OCI-LY1 (cell line): ENCODE measurements at regions not wholly inside any gene's neighbourhood (a gene's known extent, or its start where the extent isn't known, plus 50 kb on each side); places are given as distances from the start of the nearest gene placed in this dataset.

Experiments used
- EZH2 ChIP-seq: fragments of 200-600 bp; sonication (generic), shearing (Covaris generic); IDR thresholded peaks from 2 replicates; pipeline ENCODE4 v1.8.0; 2017; ENCODE audit warnings: borderline replicate concordance, mixed run types, mild to moderate bottlenecking, antibody characterized with exemption, low read length, moderate library complexity, mixed read lengths
- TF ChIP-seq, protein P1 (sequence below): fragments of 200-600 bp; sonication (generic), shearing (Covaris generic); IDR thresholded peaks from 2 replicates; pipeline ENCODE4 v1.5.1; 2017; ENCODE audit warnings: mild to moderate bottlenecking, antibody characterized with exemption, low read length, moderate library complexity, mixed read lengths

DNA sequence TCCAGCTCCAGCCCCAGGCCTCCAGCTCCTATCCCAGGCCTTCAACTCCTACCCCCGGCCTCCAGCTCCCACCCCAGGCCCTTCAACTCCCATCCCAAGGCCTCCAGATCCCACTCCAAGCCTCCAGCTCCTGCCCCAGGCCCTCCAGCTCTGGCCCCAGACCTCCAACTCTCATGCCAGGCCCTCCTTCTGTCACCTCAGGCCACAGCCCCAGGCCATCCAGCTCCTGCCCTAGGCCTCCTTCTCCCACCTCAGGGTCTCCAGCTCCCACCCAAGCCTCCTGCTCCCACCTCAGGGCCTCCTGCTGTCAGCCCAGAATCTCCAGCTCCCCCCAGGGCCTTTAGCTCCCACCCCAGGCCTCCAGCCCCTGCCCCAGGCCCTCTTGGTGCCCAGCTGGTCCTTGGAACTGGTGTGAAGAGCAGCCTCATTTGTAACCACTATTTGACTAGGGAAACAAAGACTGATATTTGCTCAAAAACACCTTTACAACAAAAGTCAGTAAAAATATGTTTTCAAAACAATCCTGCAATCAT lies 67.8 kb upstream of the SALL3 start:
- TF ChIP-seq, protein P1, sequence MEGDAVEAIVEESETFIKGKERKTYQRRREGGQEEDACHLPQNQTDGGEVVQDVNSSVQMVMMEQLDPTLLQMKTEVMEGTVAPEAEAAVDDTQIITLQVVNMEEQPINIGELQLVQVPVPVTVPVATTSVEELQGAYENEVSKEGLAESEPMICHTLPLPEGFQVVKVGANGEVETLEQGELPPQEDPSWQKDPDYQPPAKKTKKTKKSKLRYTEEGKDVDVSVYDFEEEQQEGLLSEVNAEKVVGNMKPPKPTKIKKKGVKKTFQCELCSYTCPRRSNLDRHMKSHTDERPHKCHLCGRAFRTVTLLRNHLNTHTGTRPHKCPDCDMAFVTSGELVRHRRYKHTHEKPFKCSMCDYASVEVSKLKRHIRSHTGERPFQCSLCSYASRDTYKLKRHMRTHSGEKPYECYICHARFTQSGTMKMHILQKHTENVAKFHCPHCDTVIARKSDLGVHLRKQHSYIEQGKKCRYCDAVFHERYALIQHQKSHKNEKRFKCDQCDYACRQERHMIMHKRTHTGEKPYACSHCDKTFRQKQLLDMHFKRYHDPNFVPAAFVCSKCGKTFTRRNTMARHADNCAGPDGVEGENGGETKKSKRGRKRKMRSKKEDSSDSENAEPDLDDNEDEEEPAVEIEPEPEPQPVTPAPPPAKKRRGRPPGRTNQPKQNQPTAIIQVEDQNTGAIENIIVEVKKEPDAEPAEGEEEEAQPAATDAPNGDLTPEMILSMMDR = no peak
- no peak for TF ChIP-seq EZH2
